Heart right ventricle (tissue), 16 donors: ENCODE measurements at regions not wholly inside any gene's neighbourhood (a gene's known extent, or its start where the extent isn't known, plus 50 kb on each side); places are given as distances from the start of the nearest gene placed in this dataset.

Experiments
- ATAC-seq, 8 donors: fragments of 200-7000 bp; cut with Tn5 transposase; one replicate each; pipeline ENCODE4 v1.9.1; 2020; ENCODE audit warnings: mild to moderate bottlenecking in 8 of 8, moderate library complexity in 8 of 8, moderate number of reproducible peaks in 1 of 8
- DNase-seq, 2 donors: peaks; one replicate each; pipeline ENCODE4 v3.0.0-alpha.2; 2020
- H3K27ac ChIP-seq, 10 donors: fragments of 200-600 bp; sonication (generic) in 2 of 10; one replicate each; pipeline versions ENCODE4 v1.5.0 to v1.8.0; 2020 to 2022; ENCODE audit warnings: mild to moderate bottlenecking in 3 of 10
- H3K27me3 ChIP-seq, 7 donors: fragments of 200-600 bp; one replicate each; pipeline ENCODE4 v1.8.0; 2021 to 2022; ENCODE audit warnings: mild to moderate bottlenecking in 2 of 7
- H3K36me3 ChIP-seq, 9 donors: fragments of 200-600 bp; sonication (generic) in 1 of 9; one replicate each; pipeline versions ENCODE4 v1.5.0 to v1.8.0; 2020 to 2022; ENCODE audit warnings: mild to moderate bottlenecking in 2 of 9
- H3K4me1 ChIP-seq, 9 donors: fragments of 200-600 bp; sonication (generic) in 1 of 9; one replicate each; pipeline versions ENCODE4 v1.5.0 to v1.8.0; 2020 to 2022; ENCODE audit warnings: mild to moderate bottlenecking in 4 of 9
- H3K4me3 ChIP-seq, 10 donors: fragments of 200-600 bp; sonication (generic) in 2 of 10; one replicate each; pipeline versions ENCODE4 v1.5.0 to v1.8.0; 2020 to 2022; ENCODE audit warnings: mild to moderate bottlenecking in 7 of 10, moderate library complexity in 2 of 10
- H3K9me3 ChIP-seq, 11 donors: fragments of 200-600 bp in 10 of 11; sonication (generic) in 2 of 11; one replicate each; pipeline versions ENCODE4 v1.5.0 to v1.8.0; 2013 to 2022; ENCODE audit warnings: mild to moderate bottlenecking in 2 of 11, control low read depth in 1 of 11, moderate library complexity in 1 of 11
- WGBS, 2 donors: extraction: QIAGEN DNeasy Blood & Tissue Kit; methylation state at CpG; one replicate each; pipeline ENCODE4 v1.1.7; 2013; ENCODE audit warnings: inconsistent platforms in 1 of 2; 5-methylcytosine and 5-hydroxymethylcytosine counted together
- intact Hi-C, 10 donors: fragments of 100-400 bp; cut with DNase I; formaldehyde crosslinking; loops; one replicate each; pipeline versions ENCODE4 v1.11.1 to v1.14.2; 2022
- TF ChIP-seq, protein P1 (sequence below), 9 donors: fragments of 200-600 bp; sonication (generic) in 2 of 9; IDR thresholded peaks; one replicate each; pipeline versions ENCODE4 v1.5.0 to v1.8.0; 2021 to 2022; ENCODE audit warnings: antibody characterized with exemption in 9 of 9, mild to moderate bottlenecking in 5 of 9, moderate library complexity in 1 of 9
- donor health status: Arrhythmogenic right ventricular cardiomyopathy.
- donor health status: ischemic (EF 13 %, LVEDD 7.1; RV severe dilation, severe dysfunction).
- donor health status: healthy with polysubstance abuse.
- donor health status: DM: no; HTN: yes; CAD: no.
- donor health status: DM: no; HTN: no; CAD: no.
- donor health status: ischemic (EF 25% LVEDD 6.9; RV normal size, moderate dysfunction).
- donor health status: ischemic (EF 25% LVEDD 5.7; RV mildly dilated, moderate dysfunction).
- donor health status: healthy.
- donor health status: DM: yes; HTN: yes; CAD: no.
- donor health status: Ischemic cardiomyopathy.
- donor health status: ischemic (EF 35%, LVEDD 5.7; RV mildly dilated, moderate dysfunction).
- donor health status: nonischemic (EF 11% LVEDD 7.7; RV severe dilation, severe dysfunction).
- donor health status: DM: yes; HTN: yes; CAD: no.
- donor health status: PGD.
- donor health status: ischemic (EF 29% LVEDD 5.4; RV normal size, mild dysfunction).
- donor health status: nonischemic (EF 23%, LVEDD 6.1; RV moderate dilation, normal function).

DNA sequence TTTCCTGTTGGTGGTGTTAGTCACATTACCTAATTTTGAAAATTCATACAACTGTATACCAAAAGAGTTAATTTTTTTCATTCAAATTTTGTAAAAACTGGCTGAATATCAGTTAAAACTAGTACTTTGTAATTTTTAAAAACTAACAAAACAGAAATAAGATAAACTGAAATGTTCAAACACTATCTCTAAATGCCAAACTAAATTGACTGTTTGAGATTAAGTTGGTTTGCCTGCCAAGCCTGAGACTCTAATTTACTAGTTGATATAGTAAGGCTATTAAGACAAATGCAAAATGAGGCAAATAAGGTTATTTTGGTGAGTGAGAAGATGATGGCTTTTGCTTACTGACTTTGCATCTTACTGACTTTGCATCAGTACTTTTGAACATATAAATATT, 1134.9 kb upstream of the LRRN3 start:
- H3K9me3 ChIP-seq, result peaks cover 0 to 2% (median 0%) of the 10 kb centered on the region in 11 donors
- no peak overlapping the region for H3K27ac ChIP-seq
- intact Hi-C loops, result no loop called here
- H3K4me1 ChIP-seq, result no peaks in the 10 kb centered on the region
- DNase-seq, result no peak
- H3K4me3 ChIP-seq, result no peak overlapping the region
- no peaks in the 10 kb centered on the region for H3K36me3 ChIP-seq
- no peaks in the 10 kb centered on the region for H3K27me3 ChIP-seq
- no peak for ATAC-seq
- TF ChIP-seq, protein P1, sequence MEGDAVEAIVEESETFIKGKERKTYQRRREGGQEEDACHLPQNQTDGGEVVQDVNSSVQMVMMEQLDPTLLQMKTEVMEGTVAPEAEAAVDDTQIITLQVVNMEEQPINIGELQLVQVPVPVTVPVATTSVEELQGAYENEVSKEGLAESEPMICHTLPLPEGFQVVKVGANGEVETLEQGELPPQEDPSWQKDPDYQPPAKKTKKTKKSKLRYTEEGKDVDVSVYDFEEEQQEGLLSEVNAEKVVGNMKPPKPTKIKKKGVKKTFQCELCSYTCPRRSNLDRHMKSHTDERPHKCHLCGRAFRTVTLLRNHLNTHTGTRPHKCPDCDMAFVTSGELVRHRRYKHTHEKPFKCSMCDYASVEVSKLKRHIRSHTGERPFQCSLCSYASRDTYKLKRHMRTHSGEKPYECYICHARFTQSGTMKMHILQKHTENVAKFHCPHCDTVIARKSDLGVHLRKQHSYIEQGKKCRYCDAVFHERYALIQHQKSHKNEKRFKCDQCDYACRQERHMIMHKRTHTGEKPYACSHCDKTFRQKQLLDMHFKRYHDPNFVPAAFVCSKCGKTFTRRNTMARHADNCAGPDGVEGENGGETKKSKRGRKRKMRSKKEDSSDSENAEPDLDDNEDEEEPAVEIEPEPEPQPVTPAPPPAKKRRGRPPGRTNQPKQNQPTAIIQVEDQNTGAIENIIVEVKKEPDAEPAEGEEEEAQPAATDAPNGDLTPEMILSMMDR (IDR thresholded peaks at IDR 0.05), result no peak

DNA sequence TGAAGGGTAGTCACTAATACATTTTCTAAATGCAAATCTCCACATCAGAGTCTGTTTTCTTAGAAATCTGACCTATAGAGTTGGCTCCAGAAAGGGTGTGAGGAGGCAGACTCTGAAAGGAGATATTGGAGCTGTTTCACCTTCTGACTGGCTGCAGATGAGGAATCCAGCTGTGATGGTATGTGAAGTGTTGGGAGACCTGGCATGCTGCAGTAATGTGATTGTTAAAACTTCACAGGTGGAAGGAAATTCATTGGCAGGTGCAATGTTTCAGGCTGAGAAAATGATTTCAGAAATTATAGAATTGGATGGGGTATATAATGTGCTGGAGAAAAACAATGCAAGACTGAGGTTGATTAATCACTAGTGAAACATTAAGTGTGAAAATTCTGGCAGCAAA, 1134.0 kb upstream of the LRRN3 start:
- DNase-seq (no peak), ATAC-seq (no peak)
- Histone ChIP-seq H3K36me3 (no peaks in the 10 kb centered on the region), H3K9me3 (peaks cover 0 to 2% (median 0%) of the 10 kb centered on the region in 11 donors), H3K4me3 (no peak overlapping the region), H3K27me3 (no peaks in the 10 kb centered on the region), H3K27ac (no peak overlapping the region), H3K4me1 (no peaks in the 10 kb centered on the region)
- TF ChIP-seq, protein P1 (IDR thresholded peaks at IDR 0.05), result no peak
- intact Hi-C loops, result no loop called here

DNA sequence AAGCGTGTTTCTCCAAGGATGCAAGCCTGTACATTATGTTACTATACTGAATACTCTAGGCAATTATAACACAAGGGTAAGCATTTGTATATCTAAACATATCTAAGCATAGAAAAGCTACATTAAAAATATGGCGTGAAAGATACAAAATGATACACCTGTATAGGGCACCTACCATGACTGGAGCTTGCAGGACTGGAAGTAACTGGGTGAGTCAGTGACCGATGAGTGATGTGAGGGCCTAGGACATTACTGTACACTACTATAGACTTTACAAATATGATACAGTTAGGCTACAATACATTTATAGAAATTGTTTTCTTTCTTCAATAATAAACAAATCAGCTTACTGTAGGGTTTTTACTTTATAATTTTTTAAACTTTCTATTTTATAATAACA, 1127.2 kb upstream of the LRRN3 start:
- no peak for ATAC-seq

DNA sequence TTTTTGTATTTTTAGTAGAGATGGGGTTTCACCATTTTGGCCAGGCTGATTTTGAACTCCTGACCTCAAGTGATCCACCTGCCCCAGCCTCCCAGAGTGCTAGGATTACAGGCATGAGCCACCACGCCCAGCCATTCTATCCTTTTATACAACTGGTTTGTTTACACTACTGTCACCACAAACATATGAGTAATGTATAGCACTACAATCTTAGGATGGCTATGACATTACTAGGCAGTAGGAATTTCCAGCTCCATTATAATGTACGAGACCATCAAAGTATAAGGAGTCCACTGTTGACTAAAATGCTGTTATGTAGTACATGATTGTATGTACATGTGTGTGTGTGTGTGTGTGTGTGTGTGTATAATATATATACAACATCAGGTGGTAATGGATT, 1126.1 kb upstream of the LRRN3 start:
- H3K9me3 ChIP-seq, result peaks cover 0 to 2% (median 0%) of the 10 kb centered on the region in 11 donors
- no peaks in the 10 kb centered on the region for H3K36me3 ChIP-seq
- DNase-seq (no peak), ATAC-seq (no peak)
- no peaks in the 10 kb centered on the region for H3K4me1 ChIP-seq
- TF ChIP-seq, protein P1 (IDR thresholded peaks at IDR 0.05), result no peak
- WGBS, 2 donors, result 71 to 75% methylated on average over 2 of the region's 2 CpGs
- no peak overlapping the region for H3K27ac ChIP-seq
- intact Hi-C loops, result loop anchor here in 1 of 10 donors (10.0 kb wide), 1 partner anchor 60 kb away; no protein-coding TSS in a partner anchor
- no peak overlapping the region for H3K4me3 ChIP-seq
- no peaks in the 10 kb centered on the region for H3K27me3 ChIP-seq

More for the DNA sequence above, 1127.2 kb upstream of the LRRN3 start:
- H3K27me3 ChIP-seq, result no peaks in the 10 kb centered on the region
- DNase-seq, result no peak
- peaks cover 0 to 2% (median 0%) of the 10 kb centered on the region in 11 donors for H3K9me3 ChIP-seq
- H3K4me3 ChIP-seq, result no peak overlapping the region
- no peaks in the 10 kb centered on the region for H3K36me3 ChIP-seq
- TF ChIP-seq, protein P1 (IDR thresholded peaks at IDR 0.05), result no peak
- no peaks in the 10 kb centered on the region for H3K4me1 ChIP-seq
- H3K27ac ChIP-seq, result no peak overlapping the region
- intact Hi-C loops, result loop anchor here in 1 of 10 donors (10.0 kb wide), 1 partner anchor 61 kb away; no protein-coding TSS in a partner anchor
- WGBS, 2 donors, result 66 to 94% methylated on average over 3 of the region's 3 CpGs
